ENCODE measurements at regions not wholly inside any gene's neighbourhood (a gene's known extent, or its start where the extent isn't known, plus 50 kb on each side); places are given as distances from the start of the nearest gene placed in this dataset.
"Not testable (repeated sequence)": the region's sequence is repeated elsewhere in the genome, so short reads cannot be mapped to it uniquely, and the experiment has no call there.

- no peak for DNase-seq (ENCODE audit: low read depth, low spot score)
- no peak overlapping the region for H3K27ac ChIP-seq
These were observed 238.2 kb upstream of the INTU start for GRCh38 chr4:127394516-127394915.

- DNase-seq (ENCODE audit: low read depth, low spot score): no peak
- no peak overlapping the region for H3K27ac ChIP-seq
These were observed 232.5 kb upstream of the INTU start for GRCh38 chr4:127400276-127400675.

- no peak overlapping the region for H3K27ac ChIP-seq
- DNase-seq (ENCODE audit: low read depth, low spot score): peak; percentile 24
These were observed 231.9 kb upstream of the INTU start for GRCh38 chr4:127400731-127401346.

GRCh38 chr4:127403471-127404084 is 229.2 kb upstream of the INTU start:
- DNase-seq (ENCODE audit: low read depth, low spot score): no peak
- no peak overlapping the region for H3K27ac ChIP-seq

GRCh38 chr4:127406187-127406586 is 226.6 kb upstream of the INTU start:
- DNase-seq (ENCODE audit: low read depth, low spot score): no peak
- no peak overlapping the region for H3K27ac ChIP-seq

GRCh38 chr4:127407572-127407971 is 225.2 kb upstream of the INTU start:
- not testable (repeated sequence) for H3K27ac ChIP-seq; DNase-seq (ENCODE audit: low read depth, low spot score)

- DNase-seq (ENCODE audit: low read depth, low spot score): no peak
- no peak overlapping the region for H3K27ac ChIP-seq
These were observed 222.6 kb upstream of the INTU start for GRCh38 chr4:127410201-127410600.

- no peak overlapping the region for H3K27ac ChIP-seq
- DNase-seq (ENCODE audit: low read depth, low spot score): no peak
These were observed 222.1 kb upstream of the INTU start for GRCh38 chr4:127410644-127411043.

- H3K27ac ChIP-seq: no peak overlapping the region
- DNase-seq (ENCODE audit: low read depth, low spot score): no peak
These were observed 217.7 kb upstream of the INTU start for GRCh38 chr4:127414951-127415606.

GRCh38 chr4:127416115-127416514 is 216.6 kb upstream of the INTU start:
- no peak for DNase-seq (ENCODE audit: low read depth, low spot score)

GRCh38 chr4:127417885-127418535 is 214.7 kb upstream of the INTU start:
- H3K27ac ChIP-seq: no peak overlapping the region
- DNase-seq (ENCODE audit: low read depth, low spot score): no peak

More at GRCh38 chr4:127416115-127416514, 216.6 kb upstream of the INTU start:
- no peak overlapping the region for H3K27ac ChIP-seq

GRCh38 chr4:127419431-127419830 is 213.3 kb upstream of the INTU start:
- H3K27ac ChIP-seq: no peak overlapping the region
- DNase-seq (ENCODE audit: low read depth, low spot score): no peak

- H3K27ac ChIP-seq: no peak overlapping the region
- no peak for DNase-seq (ENCODE audit: low read depth, low spot score)
These were observed 211.3 kb upstream of the INTU start for GRCh38 chr4:127421437-127421836.

GRCh38 chr4:127425202-127425845 is 207.4 kb upstream of the INTU start:
- no peak for DNase-seq (ENCODE audit: low read depth, low spot score)
- no peak overlapping the region for H3K27ac ChIP-seq

- no peak for DNase-seq (ENCODE audit: low read depth, low spot score)
- H3K27ac ChIP-seq: no peak overlapping the region
These were observed 206.9 kb upstream of the INTU start for GRCh38 chr4:127425851-127426250.

GRCh38 chr4:127441571-127441970 is 191.2 kb upstream of the INTU start:
- H3K27ac ChIP-seq: no peak overlapping the region
- DNase-seq (ENCODE audit: low read depth, low spot score): no peak

- no peak overlapping the region for H3K27ac ChIP-seq
- no peak for DNase-seq (ENCODE audit: low read depth, low spot score)
These were observed 187.3 kb upstream of the INTU start for GRCh38 chr4:127445471-127445870.

- no peak for DNase-seq (ENCODE audit: low read depth, low spot score)
- H3K27ac ChIP-seq: no peak overlapping the region
These were observed 186.3 kb upstream of the INTU start for GRCh38 chr4:127446427-127446885.

GRCh38 chr4:127448986-127449385 is 183.8 kb upstream of the INTU start:
- H3K27ac ChIP-seq: no peak overlapping the region
- DNase-seq (ENCODE audit: low read depth, low spot score): no peak

GRCh38 chr4:127449449-127449848 is 183.3 kb upstream of the INTU start:
- no peak overlapping the region for H3K27ac ChIP-seq
- DNase-seq (ENCODE audit: low read depth, low spot score): no peak

- no peak overlapping the region for H3K27ac ChIP-seq
- DNase-seq (ENCODE audit: low read depth, low spot score): no peak
These were observed 182.5 kb upstream of the INTU start for GRCh38 chr4:127450276-127450675.
